PC-3 (cell line): ENCODE measurements at regions not wholly inside any gene's neighbourhood (a gene's known extent, or its start where the extent isn't known, plus 50 kb on each side); places are given as distances from the start of the nearest gene placed in this dataset.

Experiments
- ATAC-seq: fragments of 200-7000 bp; cut with Tn5 transposase; 2 replicates; pipeline ENCODE4 v1.9.1; 2020; ENCODE audit warnings: mild to moderate bottlenecking, moderate library complexity
- BruUV-seq: library from RNA; stranded (reverse); fragments of 400-500 nt; replicated peaks from 2 replicates; lab custom pipeline; 2021; lab: Mats Ljungman, UMichigan
- CTCF ChIA-PET: fragments of 300-600 bp; sonication (Branson Sonifier 250); formaldehyde crosslinking; loops from one replicate; lab custom pipeline; 2022; ENCODE audit warnings: antibody characterized with exemption; lab: Charles Lee
- POLR2A ChIA-PET: fragments of 300-600 bp; sonication (Branson Sonifier 250); formaldehyde crosslinking; loops from one replicate; lab custom pipeline; 2022; ENCODE audit warnings: antibody characterized with exemption; ENCODE audit not compliant: unreplicated experiment; lab: Charles Lee
- DNase-seq: peaks from one replicate; pipeline ENCODE4 v3.0.0-alpha.2; 2015
- H2AFZ ChIP-seq: fragments of 300-600 bp; sonication (generic); 2 replicates; pipeline ENCODE4 v1.6.0; 2016; ENCODE audit warnings: antibody characterized with exemption, low read length
- H3F3A ChIP-seq: fragments of 300-600 bp; sonication (generic); one replicate; pipeline ENCODE4 v1.6.0; 2017; ENCODE audit warnings: antibody characterized with exemption, low read length, control low read depth, mild to moderate bottlenecking; ENCODE audit not compliant: unreplicated experiment
- H3K27ac ChIP-seq: fragments of 300-600 bp; sonication (generic); 2 replicates; pipeline ENCODE4 v1.5.1; 2016; ENCODE audit warnings: mild to moderate bottlenecking, low read length
- H3K27me3 ChIP-seq: fragments of 300-600 bp; sonication (generic); 2 replicates; pipeline ENCODE4 v1.6.1; 2016; ENCODE audit warnings: low read length, mixed read lengths
- H3K36me3 ChIP-seq: fragments of 300-600 bp; sonication (generic); 2 replicates; pipeline ENCODE4 v1.6.1; 2016; ENCODE audit warnings: low read depth, mixed run types, low read length, mixed read lengths
- H3K4me1 ChIP-seq: fragments of 300-600 bp; sonication (generic); 2 replicates; pipeline ENCODE4 v1.5.1; 2016; ENCODE audit warnings: low read length; ENCODE audit not compliant: insufficient read depth
- H3K4me2 ChIP-seq: fragments of 300-600 bp; sonication (generic); 2 replicates; pipeline ENCODE4 v1.6.0; 2016; ENCODE audit warnings: low read length
- H3K4me3 ChIP-seq: fragments of 300-600 bp; sonication (generic); 2 replicates; pipeline ENCODE4 v1.5.1; 2016; ENCODE audit warnings: mild to moderate bottlenecking, low read length, mixed read lengths
- H3K79me2 ChIP-seq: fragments of 300-600 bp; sonication (generic); 2 replicates; pipeline ENCODE4 v1.6.1; 2017; ENCODE audit warnings: low read length, mixed read lengths
- H3K9ac ChIP-seq: fragments of 300-600 bp; sonication (generic); 2 replicates; pipeline ENCODE4 v1.6.0; 2016; ENCODE audit warnings: mild to moderate bottlenecking, low read length
- H3K9me2 ChIP-seq: fragments of 300-600 bp; sonication (generic); replicated peaks from 2 replicates; pipeline ENCODE4 v1.6.1; 2016; ENCODE audit warnings: mixed run types, low read length, mixed read lengths
- H3K9me3 ChIP-seq: fragments of 300-600 bp; sonication (generic); 2 replicates; pipeline ENCODE4 v1.6.1; 2016; ENCODE audit warnings: low read length, mixed read lengths
- H4K20me1 ChIP-seq: fragments of 300-600 bp; sonication (generic); 2 replicates; pipeline ENCODE4 v1.6.1; 2016; ENCODE audit warnings: low read length, mixed read lengths
- EZH2 ChIP-seq: fragments of 300-600 bp; sonication (generic); IDR thresholded peaks from one replicate; pipeline ENCODE4 v1.6.1; 2017; ENCODE audit warnings: antibody characterized with exemption, mild to moderate bottlenecking, low read length; ENCODE audit not compliant: unreplicated experiment
- EZH2phosphoT487 ChIP-seq: fragments of 300-600 bp; sonication (generic); IDR thresholded peaks from 2 replicates; pipeline ENCODE4 v1.6.1; 2018; ENCODE audit warnings: mild to moderate bottlenecking, antibody characterized with exemption, low read length, borderline replicate concordance
- intact Hi-C: fragments of 100-400 bp; cut with micrococcal nuclease; formaldehyde crosslinking; loops from 2 replicates; pipeline ENCODE4 v1.9.0; 2023
- TF ChIP-seq, protein P1 (sequence below): fragments of 300-600 bp; sonication (generic); conservative IDR thresholded peaks from 2 replicates; pipeline ENCODE4 v1.5.1; 2017; ENCODE audit warnings: antibody characterized with exemption, low read depth, mild to moderate bottlenecking, low read length

- Histone ChIP-seq H4K20me1 (no peaks in the 10 kb centered on the region), H2AFZ (no peak overlapping the region), H3K9ac (no peak overlapping the region), H3K4me2 (no peak overlapping the region), H3K27me3 (no peaks in the 10 kb centered on the region), H3K9me2 (no peaks in the 10 kb centered on the region), H3K36me3 (no peaks in the 10 kb centered on the region), H3K27ac (no peak overlapping the region), H3K4me1 (no peaks in the 10 kb centered on the region), H3K79me2 (no peaks in the 10 kb centered on the region), H3K4me3 (no peak overlapping the region), H3K9me3 (no peaks in the 10 kb centered on the region), H3F3A (no peaks in the 10 kb centered on the region)
- intact Hi-C loops = no loop called here
- BruUV-seq = no TSS peak
- DNase-seq = no peak
- ChIA-PET POLR2A (no interaction called here), CTCF (no interaction called here)
- no peak for ATAC-seq
- TF ChIP-seq, protein P1, sequence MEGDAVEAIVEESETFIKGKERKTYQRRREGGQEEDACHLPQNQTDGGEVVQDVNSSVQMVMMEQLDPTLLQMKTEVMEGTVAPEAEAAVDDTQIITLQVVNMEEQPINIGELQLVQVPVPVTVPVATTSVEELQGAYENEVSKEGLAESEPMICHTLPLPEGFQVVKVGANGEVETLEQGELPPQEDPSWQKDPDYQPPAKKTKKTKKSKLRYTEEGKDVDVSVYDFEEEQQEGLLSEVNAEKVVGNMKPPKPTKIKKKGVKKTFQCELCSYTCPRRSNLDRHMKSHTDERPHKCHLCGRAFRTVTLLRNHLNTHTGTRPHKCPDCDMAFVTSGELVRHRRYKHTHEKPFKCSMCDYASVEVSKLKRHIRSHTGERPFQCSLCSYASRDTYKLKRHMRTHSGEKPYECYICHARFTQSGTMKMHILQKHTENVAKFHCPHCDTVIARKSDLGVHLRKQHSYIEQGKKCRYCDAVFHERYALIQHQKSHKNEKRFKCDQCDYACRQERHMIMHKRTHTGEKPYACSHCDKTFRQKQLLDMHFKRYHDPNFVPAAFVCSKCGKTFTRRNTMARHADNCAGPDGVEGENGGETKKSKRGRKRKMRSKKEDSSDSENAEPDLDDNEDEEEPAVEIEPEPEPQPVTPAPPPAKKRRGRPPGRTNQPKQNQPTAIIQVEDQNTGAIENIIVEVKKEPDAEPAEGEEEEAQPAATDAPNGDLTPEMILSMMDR = no peak
- TF ChIP-seq EZH2phosphoT487 (no peak), EZH2 (no peak)
Observed at GRCh38 chr3:35954413-35954812, 315.1 kb downstream of the ARPP21 start.

DNA sequence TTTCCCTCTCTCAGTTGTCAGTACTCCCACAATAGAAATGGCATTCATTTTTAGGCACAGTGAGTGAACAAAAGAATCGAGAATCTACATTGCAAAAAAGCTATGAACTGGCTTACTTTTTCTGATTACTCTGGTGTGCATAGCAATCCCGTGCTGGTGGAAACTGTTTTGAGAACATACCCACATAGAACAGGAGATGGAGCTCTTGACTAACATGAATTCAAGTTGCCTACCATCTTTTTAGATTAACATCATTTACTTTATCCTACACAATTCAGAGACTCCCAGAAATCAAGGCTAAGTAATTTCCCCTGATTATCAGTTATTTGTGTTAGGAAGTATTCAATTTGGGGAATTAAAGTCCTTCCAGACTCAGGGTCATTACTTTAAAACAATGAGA, 326.6 kb downstream of the ARPP21 start:
- intact Hi-C loops = loop anchor here (1.0 to 10.0 kb wide), 8 partner anchors 96 to 903 kb away; no protein-coding TSS in a partner anchor
- Histone ChIP-seq H3K36me3 (no peaks in the 10 kb centered on the region), H3K9me2 (no peaks in the 10 kb centered on the region), H2AFZ (0 out of 2 replicates have a peak overlapping the region, but pooled peaks have one; percentile 33), H3K79me2 (no peaks in the 10 kb centered on the region), H3K4me1 (peaks cover 3% of the 10 kb centered on the region; the same call in 1 of the 2 replicates), H3K27ac (no peak overlapping the region), H3F3A (no peaks in the 10 kb centered on the region), H3K4me2 (no peak overlapping the region), H3K9me3 (no peaks in the 10 kb centered on the region), H3K9ac (no peak overlapping the region), H3K4me3 (no peak overlapping the region), H4K20me1 (no peaks in the 10 kb centered on the region), H3K27me3 (no peaks in the 10 kb centered on the region)
- peak; percentile 86 for ATAC-seq
- TF ChIP-seq EZH2phosphoT487 = no peak
- TF ChIP-seq, protein P1 = peak; percentile 87
- no peak for TF ChIP-seq EZH2
- peak; percentile 75 for DNase-seq
- CTCF ChIA-PET = interaction anchor here (0.6 to 2.0 kb wide), 9 partner anchors 146 to 735 kb away, joined by 3 to 8 read pairs (median 5); no protein-coding TSS in a partner anchor
- BruUV-seq = no TSS peak
- POLR2A ChIA-PET = no interaction called here

- BruUV-seq = no TSS peak
- no peak overlapping the region for H3K4me3 ChIP-seq
- H3K27me3 ChIP-seq = no peaks in the 10 kb centered on the region
- H3K4me2 ChIP-seq = no peak overlapping the region
- peaks cover 4% of the 10 kb centered on the region; the same call in 1 of the 2 replicates for H3K4me1 ChIP-seq
- ChIA-PET POLR2A (no interaction called here), CTCF (interaction anchor here (0.7 to 2.0 kb wide), 3 partner anchors 524 to 734 kb away, joined by 3 to 8 read pairs (median 5); no protein-coding TSS in a partner anchor)
- DNase-seq (no peak), ATAC-seq (no peak)
- H2AFZ ChIP-seq = no peak overlapping the region
- no peak overlapping the region for H3K27ac ChIP-seq
- no peaks in the 10 kb centered on the region for H3K36me3 ChIP-seq
- TF ChIP-seq, protein P1 = no peak
- TF ChIP-seq EZH2 (no peak), EZH2phosphoT487 (no peak)
- no peak overlapping the region for H3K9ac ChIP-seq
- H3K9me2 ChIP-seq = no peaks in the 10 kb centered on the region
- H3K79me2 ChIP-seq = no peaks in the 10 kb centered on the region
- no peaks in the 10 kb centered on the region for H3F3A ChIP-seq
- H4K20me1 ChIP-seq = no peaks in the 10 kb centered on the region
- intact Hi-C loops = loop anchor here (1.0 to 10.0 kb wide), 8 partner anchors 95 to 902 kb away; no protein-coding TSS in a partner anchor
- no peaks in the 10 kb centered on the region for H3K9me3 ChIP-seq
Observed at GRCh38 chr3:35966629-35967464, 327.5 kb downstream of the ARPP21 start.
